ENCODE measurements at regions not wholly inside any gene's neighbourhood (a gene's known extent, or its start where the extent isn't known, plus 50 kb on each side); places are given as distances from the start of the nearest gene placed in this dataset.

GRCh38 chr2:234169674-234170073 lies 119.2 kb downstream of the SPP2 start:
- no peak for TF ChIP-seq CTCF (conservative IDR thresholded peaks at IDR 0.05 in 1 of 2, IDR thresholded peaks at IDR 0.05 in 1 of 2; ENCODE audit: low read depth in 1 of 2, low read length in 2 of 2)
- no peak for TF ChIP-seq EZH2 (IDR thresholded peaks at IDR 0.05; ENCODE audit: low read length, missing control alignments)

Data from fibroblast of lung (primary cell).